ENCODE measurements at regions not wholly inside any gene's neighbourhood (a gene's known extent, or its start where the extent isn't known, plus 50 kb on each side); places are given as distances from the start of the nearest gene placed in this dataset.

- H3K27ac ChIP-seq (ENCODE audit: low read length), result no peak overlapping the region
- no peak overlapping the region for H3K4me3 ChIP-seq (ENCODE audit: low read length)
- H3K36me3 ChIP-seq (ENCODE audit: insufficient read depth, low read depth, low read length), result no peaks in the 10 kb centered on the region
- H3K9me3 ChIP-seq (ENCODE audit: insufficient read depth, low read depth, low read length), result no peaks in the 10 kb centered on the region
- H3K4me1 ChIP-seq (ENCODE audit: insufficient read depth, low read length), result no peaks in the 10 kb centered on the region
- no peaks in the 10 kb centered on the region for H3K27me3 ChIP-seq (ENCODE audit: insufficient read depth, low read length)
- H3K9ac ChIP-seq (ENCODE audit: low read depth, low read length), result no peak overlapping the region
Measured at GRCh38 chr21:24289539-24289938, 1317.7 kb downstream of the MRPL39 start.

- H3K4me3 ChIP-seq (ENCODE audit: low read length), result no peak overlapping the region
- H3K4me1 ChIP-seq (ENCODE audit: insufficient read depth, low read length), result no peaks in the 10 kb centered on the region
- H3K9me3 ChIP-seq (ENCODE audit: insufficient read depth, low read depth, low read length), result no peaks in the 10 kb centered on the region
- H3K27me3 ChIP-seq (ENCODE audit: insufficient read depth, low read length), result no peaks in the 10 kb centered on the region
- H3K9ac ChIP-seq (ENCODE audit: low read depth, low read length), result no peak overlapping the region
- no peak overlapping the region for H3K27ac ChIP-seq (ENCODE audit: low read length)
- no peaks in the 10 kb centered on the region for H3K36me3 ChIP-seq (ENCODE audit: insufficient read depth, low read depth, low read length)
Measured at GRCh38 chr21:24280596-24280995, 1326.7 kb downstream of the MRPL39 start.

GRCh38 chr21:24278711-24279110 lies 1328.6 kb downstream of the MRPL39 start:
- Histone ChIP-seq H3K27me3 (ENCODE audit: insufficient read depth, low read length) (no peaks in the 10 kb centered on the region), H3K9me3 (ENCODE audit: insufficient read depth, low read depth, low read length) (no peaks in the 10 kb centered on the region), H3K4me3 (ENCODE audit: low read length) (no peak overlapping the region), H3K9ac (ENCODE audit: low read depth, low read length) (no peak overlapping the region), H3K27ac (ENCODE audit: low read length) (no peak overlapping the region), H3K36me3 (ENCODE audit: insufficient read depth, low read depth, low read length) (no peaks in the 10 kb centered on the region), H3K4me1 (ENCODE audit: insufficient read depth, low read length) (no peaks in the 10 kb centered on the region)

GRCh38 chr21:24276204-24276603 lies 1331.1 kb downstream of the MRPL39 start:
- no peak overlapping the region for H3K9ac ChIP-seq (ENCODE audit: low read depth, low read length)
- no peaks in the 10 kb centered on the region for H3K36me3 ChIP-seq (ENCODE audit: insufficient read depth, low read depth, low read length)
- no peaks in the 10 kb centered on the region for H3K4me1 ChIP-seq (ENCODE audit: insufficient read depth, low read length)
- H3K27ac ChIP-seq (ENCODE audit: low read length), result no peak overlapping the region
- H3K27me3 ChIP-seq (ENCODE audit: insufficient read depth, low read length), result no peaks in the 10 kb centered on the region
- no peak overlapping the region for H3K4me3 ChIP-seq (ENCODE audit: low read length)
- H3K9me3 ChIP-seq (ENCODE audit: insufficient read depth, low read depth, low read length), result no peaks in the 10 kb centered on the region

GRCh38 chr21:24275616-24276015 lies 1331.7 kb downstream of the MRPL39 start:
- Histone ChIP-seq H3K4me1 (ENCODE audit: insufficient read depth, low read length) (no peaks in the 10 kb centered on the region), H3K9ac (ENCODE audit: low read depth, low read length) (no peak overlapping the region), H3K9me3 (ENCODE audit: insufficient read depth, low read depth, low read length) (no peaks in the 10 kb centered on the region), H3K27me3 (ENCODE audit: insufficient read depth, low read length) (no peaks in the 10 kb centered on the region), H3K36me3 (ENCODE audit: insufficient read depth, low read depth, low read length) (no peaks in the 10 kb centered on the region), H3K27ac (ENCODE audit: low read length) (no peak overlapping the region), H3K4me3 (ENCODE audit: low read length) (no peak overlapping the region)

GRCh38 chr21:24272521-24272938 lies 1334.8 kb downstream of the MRPL39 start:
- H3K9ac ChIP-seq (ENCODE audit: low read depth, low read length), result no peak overlapping the region
- H3K4me3 ChIP-seq (ENCODE audit: low read length), result no peak overlapping the region
- no peaks in the 10 kb centered on the region for H3K9me3 ChIP-seq (ENCODE audit: insufficient read depth, low read depth, low read length)
- H3K27ac ChIP-seq (ENCODE audit: low read length), result no peak overlapping the region
- no peaks in the 10 kb centered on the region for H3K27me3 ChIP-seq (ENCODE audit: insufficient read depth, low read length)
- no peaks in the 10 kb centered on the region for H3K36me3 ChIP-seq (ENCODE audit: insufficient read depth, low read depth, low read length)
- H3K4me1 ChIP-seq (ENCODE audit: insufficient read depth, low read length), result no peaks in the 10 kb centered on the region

GRCh38 chr21:24265987-24266386 lies 1341.3 kb downstream of the MRPL39 start:
- H3K27me3 ChIP-seq (ENCODE audit: insufficient read depth, low read length), result no peaks in the 10 kb centered on the region
- H3K9ac ChIP-seq (ENCODE audit: low read depth, low read length), result no peak overlapping the region
- no peak overlapping the region for H3K27ac ChIP-seq (ENCODE audit: low read length)
- H3K4me3 ChIP-seq (ENCODE audit: low read length), result no peak overlapping the region
- H3K9me3 ChIP-seq (ENCODE audit: insufficient read depth, low read depth, low read length), result no peaks in the 10 kb centered on the region
- H3K36me3 ChIP-seq (ENCODE audit: insufficient read depth, low read depth, low read length), result no peaks in the 10 kb centered on the region
- no peaks in the 10 kb centered on the region for H3K4me1 ChIP-seq (ENCODE audit: insufficient read depth, low read length)

- Histone ChIP-seq H3K9ac (ENCODE audit: low read depth, low read length) (no peak overlapping the region), H3K4me3 (ENCODE audit: low read length) (no peak overlapping the region), H3K36me3 (ENCODE audit: insufficient read depth, low read depth, low read length) (no peaks in the 10 kb centered on the region), H3K27me3 (ENCODE audit: insufficient read depth, low read length) (no peaks in the 10 kb centered on the region), H3K9me3 (ENCODE audit: insufficient read depth, low read depth, low read length) (no peaks in the 10 kb centered on the region), H3K27ac (ENCODE audit: low read length) (no peak overlapping the region), H3K4me1 (ENCODE audit: insufficient read depth, low read length) (no peaks in the 10 kb centered on the region)
Measured at GRCh38 chr21:24260751-24261150, 1346.5 kb downstream of the MRPL39 start.

GRCh38 chr21:24259241-24259640 lies 1348.0 kb downstream of the MRPL39 start:
- H3K36me3 ChIP-seq (ENCODE audit: insufficient read depth, low read depth, low read length), result no peaks in the 10 kb centered on the region
- no peak overlapping the region for H3K27ac ChIP-seq (ENCODE audit: low read length)
- H3K4me1 ChIP-seq (ENCODE audit: insufficient read depth, low read length), result no peaks in the 10 kb centered on the region
- no peaks in the 10 kb centered on the region for H3K9me3 ChIP-seq (ENCODE audit: insufficient read depth, low read depth, low read length)
- H3K27me3 ChIP-seq (ENCODE audit: insufficient read depth, low read length), result no peaks in the 10 kb centered on the region
- H3K9ac ChIP-seq (ENCODE audit: low read depth, low read length), result no peak overlapping the region
- no peak overlapping the region for H3K4me3 ChIP-seq (ENCODE audit: low read length)

- no peaks in the 10 kb centered on the region for H3K36me3 ChIP-seq (ENCODE audit: insufficient read depth, low read depth, low read length)
- no peak overlapping the region for H3K9ac ChIP-seq (ENCODE audit: low read depth, low read length)
- no peak overlapping the region for H3K27ac ChIP-seq (ENCODE audit: low read length)
- no peaks in the 10 kb centered on the region for H3K4me1 ChIP-seq (ENCODE audit: insufficient read depth, low read length)
- no peak overlapping the region for H3K4me3 ChIP-seq (ENCODE audit: low read length)
- no peaks in the 10 kb centered on the region for H3K9me3 ChIP-seq (ENCODE audit: insufficient read depth, low read depth, low read length)
- H3K27me3 ChIP-seq (ENCODE audit: insufficient read depth, low read length), result no peaks in the 10 kb centered on the region
Measured at GRCh38 chr21:24255591-24255990, 1351.7 kb downstream of the MRPL39 start.

GRCh38 chr21:24225431-24225830 lies 1381.8 kb downstream of the MRPL39 start:
- H3K27me3 ChIP-seq (ENCODE audit: insufficient read depth, low read length), result no peaks in the 10 kb centered on the region
- no peaks in the 10 kb centered on the region for H3K4me1 ChIP-seq (ENCODE audit: insufficient read depth, low read length)
- H3K9me3 ChIP-seq (ENCODE audit: insufficient read depth, low read depth, low read length), result no peaks in the 10 kb centered on the region
- H3K27ac ChIP-seq (ENCODE audit: low read length), result no peak overlapping the region
- no peaks in the 10 kb centered on the region for H3K36me3 ChIP-seq (ENCODE audit: insufficient read depth, low read depth, low read length)
- no peak overlapping the region for H3K9ac ChIP-seq (ENCODE audit: low read depth, low read length)
- H3K4me3 ChIP-seq (ENCODE audit: low read length), result no peak overlapping the region

GRCh38 chr21:24224422-24224821 lies 1382.9 kb downstream of the MRPL39 start:
- no peak overlapping the region for H3K27ac ChIP-seq (ENCODE audit: low read length)
- no peaks in the 10 kb centered on the region for H3K27me3 ChIP-seq (ENCODE audit: insufficient read depth, low read length)
- no peak overlapping the region for H3K9ac ChIP-seq (ENCODE audit: low read depth, low read length)
- H3K4me1 ChIP-seq (ENCODE audit: insufficient read depth, low read length), result no peaks in the 10 kb centered on the region
- H3K9me3 ChIP-seq (ENCODE audit: insufficient read depth, low read depth, low read length), result no peaks in the 10 kb centered on the region
- no peaks in the 10 kb centered on the region for H3K36me3 ChIP-seq (ENCODE audit: insufficient read depth, low read depth, low read length)
- H3K4me3 ChIP-seq (ENCODE audit: low read length), result no peak overlapping the region

GRCh38 chr21:24223624-24224023 lies 1383.7 kb downstream of the MRPL39 start:
- no peak overlapping the region for H3K4me3 ChIP-seq (ENCODE audit: low read length)
- no peak overlapping the region for H3K9ac ChIP-seq (ENCODE audit: low read depth, low read length)
- no peaks in the 10 kb centered on the region for H3K36me3 ChIP-seq (ENCODE audit: insufficient read depth, low read depth, low read length)
- no peaks in the 10 kb centered on the region for H3K9me3 ChIP-seq (ENCODE audit: insufficient read depth, low read depth, low read length)
- no peaks in the 10 kb centered on the region for H3K4me1 ChIP-seq (ENCODE audit: insufficient read depth, low read length)
- H3K27ac ChIP-seq (ENCODE audit: low read length), result no peak overlapping the region
- no peaks in the 10 kb centered on the region for H3K27me3 ChIP-seq (ENCODE audit: insufficient read depth, low read length)
